K562 (cell line): ENCODE measurements at regions not wholly inside any gene's neighbourhood (a gene's known extent, or its start where the extent isn't known, plus 50 kb on each side); places are given as distances from the start of the nearest gene placed in this dataset.

Source experiments
- CBFA2T3 ChIP-seq: fragments of 450-650 bp; IDR thresholded peaks from 2 replicates; pipeline ENCODE4 v1.6.1; 2017
- CBX1 ChIP-seq: sonication (generic); IDR thresholded peaks from 2 replicates; pipeline ENCODE4 v1.6.1; 2016; ENCODE audit warnings: antibody characterized with exemption, low read depth, mild to moderate bottlenecking
- CEBPZ ChIP-seq: fragments of 150-350 bp; IDR thresholded peaks from 2 replicates; pipeline ENCODE4 v1.6.1; 2014; ENCODE audit warnings: low read depth, mild to moderate bottlenecking, low read length, borderline replicate concordance
- HMGN3 ChIP-seq: IDR thresholded peaks from 2 replicates; pipeline ENCODE4 v1.6.1; 2011; ENCODE audit warnings: borderline replicate concordance, low read depth, mild to moderate bottlenecking, mixed read lengths, low read length; ENCODE audit not compliant: insufficient read length; ENCODE audit errors: extremely low read depth
- JUND ChIP-seq, 2 experiments: IDR thresholded peaks; 2 replicates in 1 of 2; 3 replicates in 1 of 2; pipeline ENCODE4 v1.6.1; 2011; ENCODE audit warnings: borderline replicate concordance in 2 of 2, low read depth in 2 of 2, low read length in 2 of 2, improper control_type of control experiment in 1 of 2, missing biosample characterization in 1 of 2, missing genetic modification characterization in 1 of 2, missing genetic modification reagents in 1 of 2
- PATZ1 ChIP-seq: fragments of 250-450 bp; sonication (Bioruptor Pico); IDR thresholded peaks from 2 replicates; pipeline ENCODE4 v1.5.0; 2020; ENCODE audit warnings: mild to moderate bottlenecking, borderline replicate concordance
- PRDM10 ChIP-seq: fragments of 450-650 bp; IDR thresholded peaks from 2 replicates; pipeline ENCODE4 v1.6.1; 2018; ENCODE audit not compliant: partially characterized antibody
- SMAD1 ChIP-seq: fragments of 150-350 bp; IDR thresholded peaks from 2 replicates; pipeline ENCODE4 v1.6.1; 2014; ENCODE audit warnings: low read length, low read depth; ENCODE audit not compliant: partially characterized antibody
- TAF15 ChIP-seq: fragments of 200-400 bp; formaldehyde crosslinking; IDR thresholded peaks from 2 replicates; pipeline ENCODE4 v1.6.1; 2017; ENCODE audit warnings: mild to moderate bottlenecking, low read depth, low read length, moderate library complexity
- VEZF1 ChIP-seq: fragments of 200-800 bp; sonication (Bioruptor generic); IDR thresholded peaks from 2 replicates; pipeline ENCODE4 v1.6.1; 2017; ENCODE audit warnings: missing genetic modification characterization, missing compliant biosample characterization
- ZBTB33 ChIP-seq: sonication (generic); formaldehyde crosslinking; IDR thresholded peaks from 2 replicates; pipeline ENCODE4 v1.8.1; 2023; ENCODE audit warnings: mild to moderate bottlenecking, missing genetic modification reagents
- ZNF696 ChIP-seq: fragments of 250-450 bp; sonication (Bioruptor Pico); conservative IDR thresholded peaks from 2 replicates; pipeline ENCODE4 v1.4.0; 2020; ENCODE audit warnings: mild to moderate bottlenecking, moderate library complexity

GRCh38 chr5:109571785-109572184 lies 117.9 kb upstream of the MAN2A1 start (continued):
- no peak for TF ChIP-seq CEBPZ
- no peak for TF ChIP-seq PRDM10
- TF ChIP-seq HMGN3: no peak
- TF ChIP-seq VEZF1 (CRISPR knock-in tag): no peak
- no peak for TF ChIP-seq ZNF696 (CRISPR knock-in tag)
- peak; percentile 79 for TF ChIP-seq CBFA2T3
- no peak for TF ChIP-seq SMAD1
- no peak for TF ChIP-seq TAF15
- no peak for TF ChIP-seq ZBTB33 (CRISPR knock-in tag)
- TF ChIP-seq PATZ1: no peak
- peak; percentile 73; the same call in 1 of the 2 replicates for TF ChIP-seq JUND (IDR thresholded peaks at IDR 0.05; ENCODE audit: borderline replicate concordance, low read depth, low read length)
- peak; percentile 49; the same call in 1 of the 3 replicates for TF ChIP-seq JUND (tag; IDR thresholded peaks at IDR 0.05; ENCODE audit: borderline replicate concordance, low read depth, low read length)
- TF ChIP-seq CBX1: no peak
